ENCODE measurements at regions not wholly inside any gene's neighbourhood (a gene's known extent, or its start where the extent isn't known, plus 50 kb on each side); places are given as distances from the start of the nearest gene placed in this dataset.
A peak's percentile ranks its signal among the peaks of the same experiment; 100 is the strongest.

DNA sequence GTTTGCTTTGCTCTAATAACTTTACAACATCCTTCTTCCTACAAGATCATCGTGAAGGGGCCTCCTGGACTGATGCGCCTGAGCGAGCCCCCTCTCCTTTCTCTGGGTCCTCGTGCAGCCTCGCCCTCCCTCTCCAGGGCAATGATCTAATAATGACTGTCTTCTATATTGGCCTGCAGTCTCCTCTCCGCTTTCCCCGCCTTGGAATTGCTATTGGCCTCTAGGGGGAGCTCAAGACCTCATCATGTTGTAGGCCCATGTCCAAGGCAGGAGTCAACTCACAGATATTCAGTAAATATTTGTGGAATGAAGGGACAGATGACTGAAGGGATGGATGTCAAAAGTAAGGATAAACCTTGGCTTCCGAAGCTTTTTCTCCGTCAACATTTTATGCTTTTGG, 1180.3 kb downstream of the TYW1 start:
- peak; percentile 93 for DNase-seq
- Histone ChIP-seq H2BK15ac (replicated peaks; ENCODE audit: low read depth) (no peak overlapping the region), H4K8ac (ENCODE audit: low read depth, low read length) (no peak overlapping the region), H3K79me1 (ENCODE audit: low read length) (no peaks in the 10 kb centered on the region), H3K9ac (ENCODE audit: low read length) (no peak overlapping the region), H3K27ac (ENCODE audit: low read depth, low read length) (no peak overlapping the region), H4K5ac (ENCODE audit: low read length) (no peak overlapping the region), H3K79me2 (ENCODE audit: control insufficient read depth, insufficient read depth, low read length) (no peaks in the 10 kb centered on the region), H2AK5ac (ENCODE audit: low read length) (no peak overlapping the region), H3K36me3 (ENCODE audit: control insufficient read depth, insufficient read depth, low read length) (no peaks in the 10 kb centered on the region), H3K23ac (ENCODE audit: low read length) (no peak overlapping the region), H3K18ac (ENCODE audit: low read length) (no peak overlapping the region), H2BK5ac (ENCODE audit: low read length) (no peak overlapping the region), H3K4me1 (ENCODE audit: control insufficient read depth, low read depth, low read length) (no peaks in the 10 kb centered on the region), H3K27me3 (ENCODE audit: insufficient read depth, low read length, poor library complexity) (no peaks in the 10 kb centered on the region), H3K4ac (ENCODE audit: low read depth, low read length) (no peak overlapping the region), H3K56ac (ENCODE audit: low read length) (peak overlapping the region; percentile 17), H3K4me3 (ENCODE audit: low read length) (no peak overlapping the region), H3K4me2 (ENCODE audit: low read length) (no peak overlapping the region), H2BK120ac (ENCODE audit: low read depth, low read length) (no peak overlapping the region)
- no CpG with 5 or more reads among the region's 9 CpGs for WGBS (ENCODE audit: extremely low coverage, insufficient coverage, low lambda C conversion rate)

DNA sequence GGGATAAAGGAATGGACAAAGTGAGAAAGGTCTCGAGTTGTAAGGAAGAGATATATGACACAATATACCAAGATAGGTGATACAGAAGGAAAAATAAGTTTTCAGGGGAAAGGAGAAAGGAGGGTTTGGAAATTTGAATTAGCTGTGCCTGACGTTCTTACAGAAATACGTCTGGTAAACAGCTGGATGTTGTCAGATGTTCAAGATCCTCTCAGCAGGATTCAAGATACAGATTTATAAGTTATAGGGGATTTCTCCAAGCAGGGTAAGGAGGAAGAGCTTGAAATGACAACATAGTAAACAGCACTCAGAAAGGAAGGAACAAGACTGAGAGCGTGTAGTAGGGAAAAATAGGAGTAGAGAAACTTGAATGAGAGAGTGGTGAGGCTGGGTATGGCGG, 1184.1 kb downstream of the TYW1 start:
- H3K4ac ChIP-seq (ENCODE audit: low read depth, low read length): no peak overlapping the region
- no peaks in the 10 kb centered on the region for H3K27me3 ChIP-seq (ENCODE audit: insufficient read depth, low read length, poor library complexity)
- no peak overlapping the region for H4K8ac ChIP-seq (ENCODE audit: low read depth, low read length)
- H3K79me2 ChIP-seq (ENCODE audit: control insufficient read depth, insufficient read depth, low read length): no peaks in the 10 kb centered on the region
- no peak overlapping the region for H3K18ac ChIP-seq (ENCODE audit: low read length)
- H3K4me2 ChIP-seq (ENCODE audit: low read length): no peak overlapping the region
- no peak overlapping the region for H4K5ac ChIP-seq (ENCODE audit: low read length)
- no peak overlapping the region for H2AK5ac ChIP-seq (ENCODE audit: low read length)
- no peak overlapping the region for H2BK120ac ChIP-seq (ENCODE audit: low read depth, low read length)
- H3K27ac ChIP-seq (ENCODE audit: low read depth, low read length): no peak overlapping the region
- no peaks in the 10 kb centered on the region for H3K4me1 ChIP-seq (ENCODE audit: control insufficient read depth, low read depth, low read length)
- H3K79me1 ChIP-seq (ENCODE audit: low read length): no peaks in the 10 kb centered on the region
- H3K4me3 ChIP-seq (ENCODE audit: low read length): no peak overlapping the region
- no peak overlapping the region for H2BK5ac ChIP-seq (ENCODE audit: low read length)
- DNase-seq: no peak
- no peak overlapping the region for H3K56ac ChIP-seq (ENCODE audit: low read length)
- no peak overlapping the region for H2BK15ac ChIP-seq (replicated peaks; ENCODE audit: low read depth)
- WGBS (ENCODE audit: extremely low coverage, insufficient coverage, low lambda C conversion rate): no CpG with 5 or more reads among the region's 5 CpGs
- no peaks in the 10 kb centered on the region for H3K36me3 ChIP-seq (ENCODE audit: control insufficient read depth, insufficient read depth, low read length)
- no peak overlapping the region for H3K9ac ChIP-seq (ENCODE audit: low read length)
- H3K23ac ChIP-seq (ENCODE audit: low read length): no peak overlapping the region

DNA sequence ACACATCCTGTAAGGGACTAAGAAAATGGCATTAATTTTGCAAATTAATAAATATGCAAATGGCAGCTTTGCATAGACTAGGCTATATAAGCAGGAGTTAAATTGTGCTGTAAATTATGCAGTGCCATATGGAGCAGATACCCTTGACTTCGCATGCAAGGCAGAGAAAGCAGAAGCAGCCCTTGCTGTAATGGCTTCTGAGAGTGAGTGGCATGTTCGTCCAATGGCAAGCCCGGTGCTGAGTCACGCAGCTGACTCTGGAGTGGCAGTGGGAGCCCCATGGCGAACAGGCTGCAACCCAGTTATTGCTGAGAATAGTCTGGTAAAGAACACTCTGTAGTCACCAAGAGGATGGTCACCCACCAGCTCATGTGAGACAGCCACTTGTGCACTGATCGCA, 1186.5 kb downstream of the TYW1 start:
- H3K27ac ChIP-seq (ENCODE audit: low read depth, low read length): no peak overlapping the region
- H3K79me2 ChIP-seq (ENCODE audit: control insufficient read depth, insufficient read depth, low read length): no peaks in the 10 kb centered on the region
- H3K4me1 ChIP-seq (ENCODE audit: control insufficient read depth, low read depth, low read length): no peaks in the 10 kb centered on the region
- DNase-seq: no peak
- WGBS (ENCODE audit: extremely low coverage, insufficient coverage, low lambda C conversion rate): no CpG with 5 or more reads among the region's 6 CpGs
- H3K4me3 ChIP-seq (ENCODE audit: low read length): no peak overlapping the region
- no peaks in the 10 kb centered on the region for H3K36me3 ChIP-seq (ENCODE audit: control insufficient read depth, insufficient read depth, low read length)
- H4K5ac ChIP-seq (ENCODE audit: low read length): no peak overlapping the region
- H3K56ac ChIP-seq (ENCODE audit: low read length): peak overlapping the region; percentile 22
- H3K79me1 ChIP-seq (ENCODE audit: low read length): no peaks in the 10 kb centered on the region
- no peak overlapping the region for H3K23ac ChIP-seq (ENCODE audit: low read length)
- H3K27me3 ChIP-seq (ENCODE audit: insufficient read depth, low read length, poor library complexity): no peaks in the 10 kb centered on the region
- H2BK120ac ChIP-seq (ENCODE audit: low read depth, low read length): no peak overlapping the region
- H3K4me2 ChIP-seq (ENCODE audit: low read length): no peak overlapping the region
- no peak overlapping the region for H2BK5ac ChIP-seq (ENCODE audit: low read length)
- H4K8ac ChIP-seq (ENCODE audit: low read depth, low read length): no peak overlapping the region
- no peak overlapping the region for H2AK5ac ChIP-seq (ENCODE audit: low read length)
- H2BK15ac ChIP-seq (replicated peaks; ENCODE audit: low read depth): no peak overlapping the region
- no peak overlapping the region for H3K9ac ChIP-seq (ENCODE audit: low read length)
- H3K4ac ChIP-seq (ENCODE audit: low read depth, low read length): no peak overlapping the region
- H3K18ac ChIP-seq (ENCODE audit: low read length): no peak overlapping the region

- H3K56ac ChIP-seq (ENCODE audit: low read length): no peak overlapping the region
- H3K4ac ChIP-seq (ENCODE audit: low read depth, low read length): no peak overlapping the region
- WGBS (ENCODE audit: extremely low coverage, insufficient coverage, low lambda C conversion rate): no CpG with 5 or more reads among the region's 16 CpGs
- no peak overlapping the region for H3K4me2 ChIP-seq (ENCODE audit: low read length)
- H2AK5ac ChIP-seq (ENCODE audit: low read length): no peak overlapping the region
- DNase-seq: no peak
- no peaks in the 10 kb centered on the region for H3K36me3 ChIP-seq (ENCODE audit: control insufficient read depth, insufficient read depth, low read length)
- no peak overlapping the region for H3K18ac ChIP-seq (ENCODE audit: low read length)
- H3K4me1 ChIP-seq (ENCODE audit: control insufficient read depth, low read depth, low read length): no peaks in the 10 kb centered on the region
- H3K79me2 ChIP-seq (ENCODE audit: control insufficient read depth, insufficient read depth, low read length): no peaks in the 10 kb centered on the region
- no peak overlapping the region for H3K27ac ChIP-seq (ENCODE audit: low read depth, low read length)
- no peak overlapping the region for H4K8ac ChIP-seq (ENCODE audit: low read depth, low read length)
- H3K79me1 ChIP-seq (ENCODE audit: low read length): no peaks in the 10 kb centered on the region
- no peak overlapping the region for H2BK15ac ChIP-seq (replicated peaks; ENCODE audit: low read depth)
- H2BK5ac ChIP-seq (ENCODE audit: low read length): no peak overlapping the region
- H3K4me3 ChIP-seq (ENCODE audit: low read length): no peak overlapping the region
- H3K9ac ChIP-seq (ENCODE audit: low read length): no peak overlapping the region
- no peaks in the 10 kb centered on the region for H3K27me3 ChIP-seq (ENCODE audit: insufficient read depth, low read length, poor library complexity)
- H2BK120ac ChIP-seq (ENCODE audit: low read depth, low read length): no peak overlapping the region
- no peak overlapping the region for H4K5ac ChIP-seq (ENCODE audit: low read length)
- H3K23ac ChIP-seq (ENCODE audit: low read length): no peak overlapping the region
Observed at GRCh38 chr7:68185631-68186456, 1189.2 kb downstream of the TYW1 start.

DNA sequence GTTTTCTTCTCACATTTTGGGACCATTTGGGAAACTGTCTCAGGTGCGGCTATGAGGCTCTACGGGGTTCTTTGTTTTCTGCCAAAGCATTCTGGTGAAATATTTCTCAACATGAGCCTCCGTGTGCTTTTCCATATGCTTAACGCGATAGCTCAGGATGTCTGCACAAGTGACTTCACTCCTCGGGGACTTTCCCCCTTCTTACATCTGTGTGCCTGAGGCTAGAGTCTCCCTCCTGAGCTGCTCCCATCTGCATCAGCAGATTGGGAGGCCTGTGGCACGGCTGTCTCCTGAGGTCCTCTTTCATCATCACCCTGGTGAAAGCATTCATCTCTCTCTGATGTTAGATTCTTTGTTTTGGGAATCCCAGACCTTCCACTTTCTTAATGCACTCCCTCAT, 1190.9 kb downstream of the TYW1 start:
- Histone ChIP-seq H3K36me3 (ENCODE audit: control insufficient read depth, insufficient read depth, low read length) (no peaks in the 10 kb centered on the region), H2BK15ac (replicated peaks; ENCODE audit: low read depth) (no peak overlapping the region)
- no CpG with 5 or more reads among the region's 7 CpGs for WGBS (ENCODE audit: extremely low coverage, insufficient coverage, low lambda C conversion rate)

GRCh38 chr7:68192941-68193340, 1196.3 kb downstream of the TYW1 start:
- H2BK15ac ChIP-seq (replicated peaks; ENCODE audit: low read depth): no peak overlapping the region
- H3K27ac ChIP-seq (ENCODE audit: low read depth, low read length): no peak overlapping the region
- no peak overlapping the region for H3K9ac ChIP-seq (ENCODE audit: low read length)
- no peak for DNase-seq
- H3K79me1 ChIP-seq (ENCODE audit: low read length): no peaks in the 10 kb centered on the region
- no peak overlapping the region for H3K4me3 ChIP-seq (ENCODE audit: low read length)
- H4K5ac ChIP-seq (ENCODE audit: low read length): no peak overlapping the region
- no peak overlapping the region for H3K56ac ChIP-seq (ENCODE audit: low read length)
- no peak overlapping the region for H3K4ac ChIP-seq (ENCODE audit: low read depth, low read length)
- no peak overlapping the region for H4K8ac ChIP-seq (ENCODE audit: low read depth, low read length)
- WGBS (ENCODE audit: extremely low coverage, insufficient coverage, low lambda C conversion rate): no CpG with 5 or more reads among the region's 5 CpGs
- H2AK5ac ChIP-seq (ENCODE audit: low read length): no peak overlapping the region
- H3K36me3 ChIP-seq (ENCODE audit: control insufficient read depth, insufficient read depth, low read length): no peaks in the 10 kb centered on the region
- no peak overlapping the region for H3K18ac ChIP-seq (ENCODE audit: low read length)
- no peak overlapping the region for H2BK5ac ChIP-seq (ENCODE audit: low read length)
- H2BK120ac ChIP-seq (ENCODE audit: low read depth, low read length): no peak overlapping the region
- H3K23ac ChIP-seq (ENCODE audit: low read length): no peak overlapping the region
- no peaks in the 10 kb centered on the region for H3K79me2 ChIP-seq (ENCODE audit: control insufficient read depth, insufficient read depth, low read length)
- H3K4me2 ChIP-seq (ENCODE audit: low read length): no peak overlapping the region
- no peaks in the 10 kb centered on the region for H3K27me3 ChIP-seq (ENCODE audit: insufficient read depth, low read length, poor library complexity)
- no peaks in the 10 kb centered on the region for H3K4me1 ChIP-seq (ENCODE audit: control insufficient read depth, low read depth, low read length)

More for the DNA sequence above, 1190.9 kb downstream of the TYW1 start:
- H3K4me2 ChIP-seq (ENCODE audit: low read length): no peak overlapping the region
- H3K79me2 ChIP-seq (ENCODE audit: control insufficient read depth, insufficient read depth, low read length): no peaks in the 10 kb centered on the region
- H3K4me3 ChIP-seq (ENCODE audit: low read length): no peak overlapping the region
- H2BK5ac ChIP-seq (ENCODE audit: low read length): no peak overlapping the region
- H3K79me1 ChIP-seq (ENCODE audit: low read length): no peaks in the 10 kb centered on the region
- DNase-seq: no peak
- H3K4me1 ChIP-seq (ENCODE audit: control insufficient read depth, low read depth, low read length): no peaks in the 10 kb centered on the region
- no peak overlapping the region for H3K27ac ChIP-seq (ENCODE audit: low read depth, low read length)
- no peak overlapping the region for H3K9ac ChIP-seq (ENCODE audit: low read length)
- no peak overlapping the region for H3K23ac ChIP-seq (ENCODE audit: low read length)
- H4K8ac ChIP-seq (ENCODE audit: low read depth, low read length): no peak overlapping the region
- no peaks in the 10 kb centered on the region for H3K27me3 ChIP-seq (ENCODE audit: insufficient read depth, low read length, poor library complexity)
- no peak overlapping the region for H2BK120ac ChIP-seq (ENCODE audit: low read depth, low read length)
- H3K18ac ChIP-seq (ENCODE audit: low read length): no peak overlapping the region
- no peak overlapping the region for H2AK5ac ChIP-seq (ENCODE audit: low read length)
- H3K4ac ChIP-seq (ENCODE audit: low read depth, low read length): no peak overlapping the region
- H4K5ac ChIP-seq (ENCODE audit: low read length): no peak overlapping the region
- no peak overlapping the region for H3K56ac ChIP-seq (ENCODE audit: low read length)
